Glomerular visceral epithelial cell (primary cell): ENCODE measurements at regions not wholly inside any gene's neighbourhood (a gene's known extent, or its start where the extent isn't known, plus 50 kb on each side); places are given as distances from the start of the nearest gene placed in this dataset.
"Not testable (repeated sequence)": the region's sequence is repeated elsewhere in the genome, so short reads cannot be mapped to it uniquely, and the experiment has no call there.

Source experiments
- DNase-seq: peaks from one replicate; pipeline ENCODE4 v3.0.0-alpha.2; 2016; ENCODE audit errors: extremely low spot score

DNA sequence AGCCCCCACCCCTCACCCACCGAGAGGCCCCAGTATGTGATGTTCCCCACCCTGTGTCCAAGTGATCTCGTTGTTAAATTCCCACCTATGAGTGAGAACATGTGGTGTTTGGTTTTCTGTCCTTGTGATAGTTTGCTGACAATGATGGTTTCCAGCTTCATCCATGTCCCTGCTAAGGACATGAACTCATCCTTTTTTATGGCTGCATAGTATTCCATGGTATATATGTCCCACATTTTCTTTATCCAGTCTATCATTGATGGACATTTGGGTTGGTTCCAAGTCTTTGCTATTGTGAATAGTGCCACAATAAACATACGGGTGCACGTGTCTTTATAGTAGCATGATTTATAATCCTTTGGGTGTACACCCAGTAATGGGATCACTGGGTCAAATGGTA, 79.2 kb downstream of the PXDC1 start:
- not testable (repeated sequence) for DNase-seq

DNA sequence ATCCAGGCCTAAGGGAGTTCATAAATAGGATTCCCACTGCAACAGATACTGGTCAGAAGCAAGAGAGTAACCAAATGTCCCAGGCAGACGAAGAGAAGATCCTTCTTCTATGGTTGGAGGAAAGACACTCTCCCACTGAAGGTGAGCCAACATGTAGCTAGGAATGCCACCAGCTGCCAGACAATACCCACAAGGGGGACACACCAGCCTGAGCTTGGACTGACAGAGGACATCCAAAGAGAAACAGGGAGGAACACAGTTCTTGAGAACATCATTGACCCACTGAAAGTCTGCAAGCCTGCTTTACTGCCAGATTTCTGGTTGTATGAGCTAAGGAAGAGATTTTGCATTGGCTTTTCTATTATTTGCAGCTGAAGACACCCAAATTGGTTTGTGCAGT, 80.1 kb downstream of the PXDC1 start:
- no peak for DNase-seq

DNA sequence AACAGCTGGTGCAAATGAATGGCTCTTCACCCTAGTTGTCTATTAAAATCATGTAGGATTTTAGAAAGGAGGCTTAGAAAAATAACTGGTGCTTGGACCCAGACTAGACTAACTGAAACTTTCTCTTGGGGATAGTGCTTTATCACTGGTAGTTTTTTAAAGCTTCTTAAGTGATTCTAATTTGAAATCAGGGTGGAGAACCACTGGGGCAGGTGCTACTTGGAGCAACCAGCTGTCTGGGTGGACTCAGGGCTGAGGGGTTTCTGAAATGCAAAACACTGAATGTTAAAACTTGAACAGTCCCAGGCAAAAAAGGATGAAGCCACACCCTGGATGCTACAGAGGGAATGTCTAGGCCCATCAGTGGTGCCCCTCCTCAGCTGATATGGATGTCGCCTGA, 81.2 kb downstream of the PXDC1 start:
- DNase-seq = no peak

DNA sequence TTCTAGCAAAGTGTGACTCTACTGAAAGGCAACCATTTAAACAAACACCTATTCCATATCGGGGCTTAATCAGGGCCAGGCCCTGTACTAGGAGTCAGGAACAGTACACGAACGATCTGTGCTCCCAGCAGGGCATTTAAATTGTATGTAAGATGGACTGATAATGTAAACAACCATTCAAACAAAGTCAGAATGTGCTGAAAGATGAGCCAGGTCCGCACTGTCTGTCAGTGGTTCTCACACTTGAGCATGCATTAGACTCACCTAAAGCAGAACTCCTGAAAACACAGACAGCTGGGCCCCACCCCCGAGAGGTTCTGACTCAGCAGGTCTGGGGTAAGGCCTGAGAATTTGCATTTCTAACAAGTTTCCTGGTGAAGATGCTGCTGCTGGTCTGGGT, 81.6 kb downstream of the PXDC1 start:
- no peak for DNase-seq

- no peak for DNase-seq
Measured at GRCh38 chr6:3665608-3666007, 85.9 kb downstream of the PXDC1 start.

DNA sequence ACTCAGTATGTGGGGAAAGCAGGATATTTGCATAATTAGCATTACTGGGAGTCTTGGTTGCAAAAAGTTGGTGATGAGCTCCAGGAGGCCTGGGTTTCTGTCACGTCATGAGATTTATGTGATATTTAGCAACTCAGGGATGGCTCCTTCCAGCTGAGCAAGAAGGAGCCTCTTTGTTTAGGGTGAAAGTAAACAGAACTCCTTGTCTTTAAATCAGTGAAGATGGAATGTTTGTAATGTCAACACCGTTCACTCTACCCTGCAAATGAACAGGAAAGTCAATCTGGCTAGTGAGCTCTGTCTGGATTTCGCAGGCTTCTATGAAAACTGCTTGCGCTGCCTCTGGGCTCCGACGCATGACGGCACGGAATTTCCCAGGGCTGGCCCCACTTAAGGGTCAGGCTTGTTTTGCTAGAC, 86.9 kb downstream of the PXDC1 start:
- no peak for DNase-seq

DNA sequence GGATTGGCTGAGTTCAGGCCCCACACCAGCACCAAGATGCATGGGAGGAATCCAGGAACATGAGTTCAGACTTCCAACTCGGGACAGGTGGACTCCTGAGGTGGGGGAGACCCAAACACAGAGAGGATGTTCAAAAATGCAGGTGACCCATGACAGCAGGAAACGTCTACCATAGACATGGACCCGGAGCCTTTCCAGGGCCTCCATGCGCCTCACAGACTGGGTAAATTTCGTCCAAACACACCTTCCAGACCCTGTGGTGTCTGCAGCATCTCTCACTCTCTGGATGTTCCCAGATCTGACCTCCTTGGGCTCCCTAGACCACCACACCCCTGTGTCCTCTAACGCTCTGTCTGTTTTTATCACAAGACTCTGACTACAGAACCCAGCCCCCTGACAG, 87.7 kb downstream of the PXDC1 start:
- DNase-seq = no peak

DNA sequence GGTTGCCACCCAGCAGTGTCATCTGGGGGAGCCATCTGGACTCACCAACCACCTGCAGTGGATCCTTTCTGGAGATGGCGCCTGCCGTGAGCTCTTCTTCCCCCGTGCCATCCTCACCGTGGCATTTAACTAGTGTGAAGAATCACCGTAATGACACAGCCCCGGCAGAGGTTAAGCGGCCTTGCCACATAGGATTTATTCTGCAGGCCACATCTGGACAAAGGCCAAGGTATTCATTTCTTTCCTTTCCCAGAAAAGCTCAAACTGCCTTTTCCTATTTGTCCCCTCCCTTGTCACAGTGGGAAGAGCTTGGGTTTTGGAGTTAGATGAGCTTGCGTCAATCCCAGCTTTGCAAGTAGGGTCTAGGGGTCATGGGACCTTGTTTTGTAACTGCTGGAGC, 88.4 kb downstream of the PXDC1 start:
- DNase-seq = no peak

GRCh38 chr6:3661390-3661789, 90.1 kb downstream of the PXDC1 start:
- DNase-seq = no peak

- DNase-seq = no peak
Measured at GRCh38 chr6:3660473-3660872, 91.0 kb downstream of the PXDC1 start.

GRCh38 chr6:3659748-3660147, 91.8 kb downstream of the PXDC1 start:
- DNase-seq = no peak

- DNase-seq = no peak
Measured at GRCh38 chr6:3656076-3656475, 95.4 kb downstream of the PXDC1 start.

DNA sequence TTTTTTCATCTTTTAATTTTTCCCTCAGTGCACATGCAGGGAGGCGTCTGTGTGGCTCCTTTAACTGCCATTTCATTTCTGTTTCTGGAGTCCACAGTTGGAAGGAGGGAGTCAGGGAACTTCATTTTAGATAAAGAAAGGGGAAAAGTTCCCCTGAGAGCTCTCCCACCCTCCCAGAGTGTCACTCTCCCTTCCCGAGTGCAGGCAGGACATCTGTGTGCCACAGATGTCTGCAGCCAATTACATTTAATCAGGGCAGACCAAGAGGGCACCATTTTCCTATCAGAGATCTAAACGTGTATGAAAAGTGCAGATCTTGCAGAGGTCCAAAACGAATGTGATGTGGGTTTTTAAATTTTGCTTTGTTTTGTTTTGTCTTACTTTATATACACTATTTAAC, 96.6 kb downstream of the PXDC1 start:
- no peak for DNase-seq

GRCh38 chr6:3654436-3654835, 97.1 kb downstream of the PXDC1 start:
- no peak for DNase-seq

- DNase-seq = no peak
Measured at GRCh38 chr6:3653528-3654070, 97.9 kb downstream of the PXDC1 start.

- no peak for DNase-seq
Measured at GRCh38 chr6:3651698-3652229, 99.7 kb downstream of the PXDC1 start.

DNA sequence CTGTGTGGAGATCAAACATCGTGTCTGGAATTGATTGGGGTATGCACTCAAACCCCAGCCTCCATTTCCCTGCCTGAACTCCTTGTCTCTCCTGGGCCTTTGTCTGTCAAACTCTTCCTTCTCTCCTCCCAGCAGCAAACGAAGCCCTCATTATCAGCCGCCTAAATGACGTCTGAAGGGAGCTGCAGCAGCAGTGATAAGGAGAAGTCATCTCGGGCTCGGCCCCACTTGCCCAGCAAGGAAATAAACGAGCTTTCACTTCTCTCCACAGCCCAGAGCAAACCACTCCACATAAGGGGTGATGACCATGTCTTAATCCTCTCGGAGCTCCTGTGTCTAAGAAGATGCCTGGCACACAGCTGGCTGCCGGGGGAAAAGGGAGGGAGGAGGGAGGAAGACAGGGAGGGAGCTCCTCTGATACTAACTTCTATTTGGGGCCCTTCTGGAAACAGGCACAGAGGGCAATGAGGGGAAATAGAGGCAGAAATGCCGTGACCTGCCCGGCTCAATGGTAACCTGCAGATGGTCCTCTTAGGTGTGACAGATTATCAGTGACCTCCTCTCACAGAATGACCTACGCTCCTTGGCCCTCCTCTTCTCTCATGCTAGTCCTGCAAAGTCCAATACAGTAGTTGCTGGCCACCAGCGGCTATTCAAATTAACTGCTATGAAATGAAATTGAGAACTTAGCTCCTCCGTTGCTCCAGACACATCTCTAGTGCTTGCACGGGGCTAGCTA, 100.4 kb downstream of the PXDC1 start:
- no peak for DNase-seq

DNA sequence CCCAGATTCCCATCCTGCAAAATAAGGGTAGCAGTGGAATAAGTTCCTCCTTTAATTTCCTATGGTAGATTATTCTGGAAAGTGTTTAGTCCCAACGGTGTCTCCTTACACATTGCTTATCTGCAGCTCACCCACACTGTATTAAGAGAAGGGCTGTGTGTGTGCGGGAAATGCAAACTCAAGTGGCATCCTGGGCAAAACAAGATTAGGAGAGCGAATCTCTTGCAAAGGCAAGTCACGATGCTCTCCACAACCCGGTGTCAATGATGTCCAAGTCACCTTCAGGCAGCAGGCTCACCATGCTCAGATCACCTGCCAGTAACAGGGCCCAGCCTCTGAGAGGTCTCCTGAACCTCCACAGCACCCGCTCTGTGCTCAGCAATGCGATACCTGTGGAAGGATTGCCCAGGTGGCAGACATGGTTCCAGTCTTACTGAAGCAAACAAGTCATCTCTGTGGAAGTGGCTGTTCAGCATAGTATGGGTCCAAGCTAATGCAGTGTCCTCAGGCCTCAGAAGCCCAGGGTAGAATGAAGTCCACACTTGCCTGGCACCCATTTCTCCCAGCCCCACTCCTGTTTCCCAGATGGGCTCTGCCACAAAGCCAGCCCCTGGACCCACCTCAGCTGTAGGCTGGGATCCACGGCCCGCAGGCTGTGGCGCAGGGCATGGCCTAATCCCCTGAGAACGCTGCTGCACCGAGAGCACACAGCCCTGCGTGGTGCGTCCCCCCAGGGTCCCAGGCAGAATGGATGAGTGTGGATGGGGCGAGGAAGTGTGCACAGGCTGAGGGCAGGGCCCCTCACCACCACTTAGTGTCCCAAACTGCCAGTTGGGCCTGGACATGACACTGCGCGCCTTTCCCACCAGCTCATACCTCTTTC, 101.2 kb downstream of the PXDC1 start:
- no peak for DNase-seq

GRCh38 chr6:3648724-3649123, 102.8 kb downstream of the PXDC1 start:
- no peak for DNase-seq

GRCh38 chr6:3646616-3647362, 104.7 kb downstream of the PXDC1 start:
- DNase-seq = no peak

GRCh38 chr6:3644739-3645012, 106.8 kb downstream of the PXDC1 start:
- no peak for DNase-seq
